C4-2B (cell line): ENCODE measurements at regions not wholly inside any gene's neighbourhood (a gene's known extent, or its start where the extent isn't known, plus 50 kb on each side); places are given as distances from the start of the nearest gene placed in this dataset.

Experiments used
- ZFX ChIP-seq: fragments of 450-650 bp; IDR thresholded peaks from 2 replicates; pipeline ENCODE4 v1.6.1; 2017
- TF ChIP-seq, protein P1 (sequence below): fragments of 450-650 bp; conservative IDR thresholded peaks from 2 replicates; pipeline ENCODE4 v1.5.1; 2017; ENCODE audit warnings: mild to moderate bottlenecking

DNA sequence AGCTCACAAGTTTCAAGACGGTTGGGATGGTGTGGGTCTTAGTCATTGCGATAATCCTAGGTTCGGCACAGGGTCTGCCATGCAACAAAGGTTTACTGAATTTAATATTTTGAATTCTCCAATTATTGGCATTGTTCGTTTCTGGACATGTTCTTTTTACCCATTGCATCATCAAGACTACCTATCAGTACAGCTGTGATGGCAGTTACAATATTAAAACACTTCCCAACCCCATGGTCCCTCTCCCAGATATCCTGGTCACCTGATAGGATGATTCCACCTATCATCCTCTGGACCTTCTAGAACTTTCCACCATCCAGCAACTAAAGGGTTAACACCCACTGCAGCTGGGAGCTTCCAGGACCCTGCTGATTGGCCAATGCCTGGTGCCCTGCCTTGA lies 377.8 kb upstream of the PRKCQ start:
- TF ChIP-seq, protein P1, sequence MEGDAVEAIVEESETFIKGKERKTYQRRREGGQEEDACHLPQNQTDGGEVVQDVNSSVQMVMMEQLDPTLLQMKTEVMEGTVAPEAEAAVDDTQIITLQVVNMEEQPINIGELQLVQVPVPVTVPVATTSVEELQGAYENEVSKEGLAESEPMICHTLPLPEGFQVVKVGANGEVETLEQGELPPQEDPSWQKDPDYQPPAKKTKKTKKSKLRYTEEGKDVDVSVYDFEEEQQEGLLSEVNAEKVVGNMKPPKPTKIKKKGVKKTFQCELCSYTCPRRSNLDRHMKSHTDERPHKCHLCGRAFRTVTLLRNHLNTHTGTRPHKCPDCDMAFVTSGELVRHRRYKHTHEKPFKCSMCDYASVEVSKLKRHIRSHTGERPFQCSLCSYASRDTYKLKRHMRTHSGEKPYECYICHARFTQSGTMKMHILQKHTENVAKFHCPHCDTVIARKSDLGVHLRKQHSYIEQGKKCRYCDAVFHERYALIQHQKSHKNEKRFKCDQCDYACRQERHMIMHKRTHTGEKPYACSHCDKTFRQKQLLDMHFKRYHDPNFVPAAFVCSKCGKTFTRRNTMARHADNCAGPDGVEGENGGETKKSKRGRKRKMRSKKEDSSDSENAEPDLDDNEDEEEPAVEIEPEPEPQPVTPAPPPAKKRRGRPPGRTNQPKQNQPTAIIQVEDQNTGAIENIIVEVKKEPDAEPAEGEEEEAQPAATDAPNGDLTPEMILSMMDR, result no peak
- no peak for TF ChIP-seq ZFX
